ENCODE measurements at regions not wholly inside any gene's neighbourhood (a gene's known extent, or its start where the extent isn't known, plus 50 kb on each side); places are given as distances from the start of the nearest gene placed in this dataset.

DNA sequence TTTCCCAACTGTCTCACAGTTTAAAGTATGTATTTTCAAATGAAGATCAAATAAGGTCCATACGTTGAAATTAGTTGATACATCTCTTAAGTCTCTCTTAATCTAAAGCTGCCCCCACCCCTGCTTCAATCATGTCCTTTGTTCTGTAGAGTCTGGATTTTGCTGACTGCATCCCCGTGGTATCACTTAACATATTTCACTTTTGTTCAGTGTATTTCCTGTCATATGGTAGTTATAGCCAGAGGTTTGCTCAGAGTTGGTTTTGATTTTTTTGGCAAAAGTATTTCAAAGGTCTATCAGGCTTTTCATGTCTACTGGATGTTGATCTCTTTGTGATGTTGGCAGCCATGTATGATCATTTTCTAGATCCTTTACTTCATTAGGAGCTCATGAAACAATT, 54.4 kb upstream of the ARID5B start:
- Histone ChIP-seq H2AFZ (ENCODE audit: low read depth, low read length, severe bottlenecking) (no peak overlapping the region), H3K9me2 (replicated peaks; ENCODE audit: insufficient read depth, low read length) (no peaks in the 10 kb centered on the region), H4K20me1 (ENCODE audit: low read depth, low read length) (no peaks in the 10 kb centered on the region), H3K9ac (ENCODE audit: low read length) (no peak overlapping the region), H3K4me2 (ENCODE audit: low read depth, low read length, poor library complexity, severe bottlenecking) (no peak overlapping the region), H3K79me2 (ENCODE audit: insufficient read depth, low read length) (no peaks in the 10 kb centered on the region), H3K4me3 (ENCODE audit: insufficient read depth, low read length, poor library complexity, severe bottlenecking) (no peak overlapping the region), H3K9me3 (ENCODE audit: insufficient read depth, low read length) (no peaks in the 10 kb centered on the region), H3F3A (ENCODE audit: insufficient read depth) (no peaks in the 10 kb centered on the region), H3K27me3 (ENCODE audit: low read length) (no peaks in the 10 kb centered on the region), H3K36me3 (ENCODE audit: low read length) (no peaks in the 10 kb centered on the region), H3K27ac (ENCODE audit: low read depth, low read length) (no peak overlapping the region)
- TF ChIP-seq EZH2phosphoT487 (conservative IDR thresholded peaks at IDR 0.05; ENCODE audit: low read length) (no peak), CTCF (IDR thresholded peaks at IDR 0.05; ENCODE audit: insufficient read depth, low read length, poor library complexity, severe bottlenecking) (no peak)

DNA sequence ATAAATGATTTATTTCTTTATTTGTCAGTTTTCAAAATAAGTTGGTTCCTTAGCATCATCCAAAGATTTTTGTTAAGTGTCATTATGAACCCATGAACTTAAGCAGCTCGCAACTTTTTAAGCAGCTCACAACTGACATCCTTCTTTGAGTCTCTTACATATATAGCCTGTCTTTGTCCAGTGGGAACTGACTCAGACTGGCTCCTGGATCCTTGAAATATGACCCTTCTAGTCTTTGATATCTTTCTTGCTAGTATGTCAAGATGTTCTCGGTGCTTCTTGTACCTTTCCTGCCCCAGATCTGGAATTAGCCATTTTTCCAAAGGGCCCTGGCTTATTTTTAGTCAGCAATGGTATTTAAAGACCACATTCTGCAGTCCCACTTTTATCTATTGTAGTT, 53.9 kb upstream of the ARID5B start:
- H3K36me3 ChIP-seq (ENCODE audit: low read length) = no peaks in the 10 kb centered on the region
- no peak overlapping the region for H3K9ac ChIP-seq (ENCODE audit: low read length)
- H3F3A ChIP-seq (ENCODE audit: insufficient read depth) = no peaks in the 10 kb centered on the region
- H3K4me3 ChIP-seq (ENCODE audit: insufficient read depth, low read length, poor library complexity, severe bottlenecking) = no peak overlapping the region
- H3K79me2 ChIP-seq (ENCODE audit: insufficient read depth, low read length) = no peaks in the 10 kb centered on the region
- no peaks in the 10 kb centered on the region for H4K20me1 ChIP-seq (ENCODE audit: low read depth, low read length)
- TF ChIP-seq CTCF (IDR thresholded peaks at IDR 0.05; ENCODE audit: insufficient read depth, low read length, poor library complexity, severe bottlenecking) (no peak), EZH2phosphoT487 (conservative IDR thresholded peaks at IDR 0.05; ENCODE audit: low read length) (no peak)
- no peaks in the 10 kb centered on the region for H3K9me2 ChIP-seq (replicated peaks; ENCODE audit: insufficient read depth, low read length)
- no peak overlapping the region for H3K4me2 ChIP-seq (ENCODE audit: low read depth, low read length, poor library complexity, severe bottlenecking)
- H3K9me3 ChIP-seq (ENCODE audit: insufficient read depth, low read length) = no peaks in the 10 kb centered on the region
- H3K27me3 ChIP-seq (ENCODE audit: low read length) = no peaks in the 10 kb centered on the region
- H2AFZ ChIP-seq (ENCODE audit: low read depth, low read length, severe bottlenecking) = no peak overlapping the region
- H3K27ac ChIP-seq (ENCODE audit: low read depth, low read length) = no peak overlapping the region

DNA sequence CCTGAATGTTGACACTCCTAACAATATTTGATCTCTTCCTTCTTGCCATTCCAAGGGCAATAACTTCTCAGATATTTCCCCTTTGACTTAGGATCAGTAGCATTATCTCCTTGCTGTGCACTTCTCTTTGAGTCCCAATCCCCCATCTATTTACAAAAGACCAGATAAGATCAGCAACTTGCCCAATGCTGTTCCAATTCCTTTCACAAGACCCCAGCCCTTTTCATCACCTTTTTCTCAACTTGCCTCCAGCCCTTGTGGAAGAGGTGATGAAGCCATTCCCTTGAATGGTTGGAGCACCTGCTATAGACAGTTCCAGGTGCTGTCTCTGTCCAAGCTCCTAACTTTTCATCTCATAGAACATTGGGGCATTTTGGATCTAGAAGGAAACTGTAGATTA, 51.1 kb upstream of the ARID5B start:
- no peaks in the 10 kb centered on the region for H3F3A ChIP-seq (ENCODE audit: insufficient read depth)
- H3K9me2 ChIP-seq (replicated peaks; ENCODE audit: insufficient read depth, low read length) = no peaks in the 10 kb centered on the region
- no peak overlapping the region for H3K4me3 ChIP-seq (ENCODE audit: insufficient read depth, low read length, poor library complexity, severe bottlenecking)
- H3K4me2 ChIP-seq (ENCODE audit: low read depth, low read length, poor library complexity, severe bottlenecking) = no peak overlapping the region
- H3K79me2 ChIP-seq (ENCODE audit: insufficient read depth, low read length) = no peaks in the 10 kb centered on the region
- H3K27ac ChIP-seq (ENCODE audit: low read depth, low read length) = no peak overlapping the region
- H4K20me1 ChIP-seq (ENCODE audit: low read depth, low read length) = no peaks in the 10 kb centered on the region
- H3K36me3 ChIP-seq (ENCODE audit: low read length) = no peaks in the 10 kb centered on the region
- no peak overlapping the region for H3K9ac ChIP-seq (ENCODE audit: low read length)
- H3K27me3 ChIP-seq (ENCODE audit: low read length) = no peaks in the 10 kb centered on the region
- H3K9me3 ChIP-seq (ENCODE audit: insufficient read depth, low read length) = no peaks in the 10 kb centered on the region
- H2AFZ ChIP-seq (ENCODE audit: low read depth, low read length, severe bottlenecking) = no peak overlapping the region
- TF ChIP-seq EZH2phosphoT487 (conservative IDR thresholded peaks at IDR 0.05; ENCODE audit: low read length) = no peak
- no peak for TF ChIP-seq CTCF (IDR thresholded peaks at IDR 0.05; ENCODE audit: insufficient read depth, low read length, poor library complexity, severe bottlenecking)
